ENCODE measurements at regions not wholly inside any gene's neighbourhood (a gene's known extent, or its start where the extent isn't known, plus 50 kb on each side); places are given as distances from the start of the nearest gene placed in this dataset.

- Histone ChIP-seq H3K4me3 (ENCODE audit: low read depth, low read length, poor library complexity, severe bottlenecking) (no peak overlapping the region), H3K79me2 (ENCODE audit: insufficient read depth, low read depth, low read length) (no peaks in the 10 kb centered on the region), H3K9me2 (ENCODE audit: insufficient read depth, low read length) (no peaks in the 10 kb centered on the region), H3K9me3 (ENCODE audit: low read length) (no peaks in the 10 kb centered on the region), H2AFZ (ENCODE audit: low read length) (no peak overlapping the region), H3K4me1 (ENCODE audit: insufficient read depth, low read length, poor library complexity, severe bottlenecking) (no peaks in the 10 kb centered on the region), H3K36me3 (ENCODE audit: insufficient read depth, low read length) (no peaks in the 10 kb centered on the region), H3K4me2 (ENCODE audit: low read length) (no peak overlapping the region), H4K20me1 (ENCODE audit: insufficient read depth, low read length) (no peaks in the 10 kb centered on the region), H3K27ac (ENCODE audit: low read depth, low read length, poor library complexity, severe bottlenecking) (no peak overlapping the region)
- BruUV-seq (replicated peaks): no TSS peak
- DNase-seq (ENCODE audit: low spot score): no peak
- CTCF ChIA-PET (ENCODE audit: unreplicated experiment): no interaction called here
- POLR2A ChIA-PET: no interaction called here
- TF ChIP-seq EZH2phosphoT487 (IDR thresholded peaks at IDR 0.05; ENCODE audit: borderline replicate concordance, low read depth, low read length): no peak
- TF ChIP-seq, protein P1, sequence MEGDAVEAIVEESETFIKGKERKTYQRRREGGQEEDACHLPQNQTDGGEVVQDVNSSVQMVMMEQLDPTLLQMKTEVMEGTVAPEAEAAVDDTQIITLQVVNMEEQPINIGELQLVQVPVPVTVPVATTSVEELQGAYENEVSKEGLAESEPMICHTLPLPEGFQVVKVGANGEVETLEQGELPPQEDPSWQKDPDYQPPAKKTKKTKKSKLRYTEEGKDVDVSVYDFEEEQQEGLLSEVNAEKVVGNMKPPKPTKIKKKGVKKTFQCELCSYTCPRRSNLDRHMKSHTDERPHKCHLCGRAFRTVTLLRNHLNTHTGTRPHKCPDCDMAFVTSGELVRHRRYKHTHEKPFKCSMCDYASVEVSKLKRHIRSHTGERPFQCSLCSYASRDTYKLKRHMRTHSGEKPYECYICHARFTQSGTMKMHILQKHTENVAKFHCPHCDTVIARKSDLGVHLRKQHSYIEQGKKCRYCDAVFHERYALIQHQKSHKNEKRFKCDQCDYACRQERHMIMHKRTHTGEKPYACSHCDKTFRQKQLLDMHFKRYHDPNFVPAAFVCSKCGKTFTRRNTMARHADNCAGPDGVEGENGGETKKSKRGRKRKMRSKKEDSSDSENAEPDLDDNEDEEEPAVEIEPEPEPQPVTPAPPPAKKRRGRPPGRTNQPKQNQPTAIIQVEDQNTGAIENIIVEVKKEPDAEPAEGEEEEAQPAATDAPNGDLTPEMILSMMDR (conservative IDR thresholded peaks at IDR 0.05; ENCODE audit: low read length): no peak
- intact Hi-C loops (cut with micrococcal nuclease; ENCODE audit: unreplicated experiment): no loop called here
Measured at GRCh38 chr9:13806714-13807113, 507.2 kb downstream of the NFIB start.

- POLR2A ChIA-PET: interaction anchor here (0.6 kb wide), 1 partner anchor 277 kb away, joined by 3 read pairs; no protein-coding TSS in a partner anchor
Measured at GRCh38 chr9:13805546-13805945, 508.4 kb downstream of the NFIB start.

GRCh38 chr9:13804532-13804931 is 509.4 kb downstream of the NFIB start:
- H3K27ac ChIP-seq (ENCODE audit: low read depth, low read length, poor library complexity, severe bottlenecking): no peak overlapping the region

More at GRCh38 chr9:13805546-13805945, 508.4 kb downstream of the NFIB start:
- no peaks in the 10 kb centered on the region for H3K36me3 ChIP-seq (ENCODE audit: insufficient read depth, low read length)
- no peak for DNase-seq (ENCODE audit: low spot score)
- no peak overlapping the region for H3K4me2 ChIP-seq (ENCODE audit: low read length)
- no peaks in the 10 kb centered on the region for H3K9me3 ChIP-seq (ENCODE audit: low read length)
- TF ChIP-seq, protein P1 (conservative IDR thresholded peaks at IDR 0.05; ENCODE audit: low read length): no peak
- no peak for TF ChIP-seq EZH2phosphoT487 (IDR thresholded peaks at IDR 0.05; ENCODE audit: borderline replicate concordance, low read depth, low read length)
- H3K4me1 ChIP-seq (ENCODE audit: insufficient read depth, low read length, poor library complexity, severe bottlenecking): no peaks in the 10 kb centered on the region
- intact Hi-C loops (cut with micrococcal nuclease; ENCODE audit: unreplicated experiment): no loop called here
- H3K79me2 ChIP-seq (ENCODE audit: insufficient read depth, low read depth, low read length): no peaks in the 10 kb centered on the region
- no peaks in the 10 kb centered on the region for H4K20me1 ChIP-seq (ENCODE audit: insufficient read depth, low read length)
- CTCF ChIA-PET (ENCODE audit: unreplicated experiment): no interaction called here
- H3K27ac ChIP-seq (ENCODE audit: low read depth, low read length, poor library complexity, severe bottlenecking): no peak overlapping the region
- no TSS peak for BruUV-seq (replicated peaks)
- no peaks in the 10 kb centered on the region for H3K9me2 ChIP-seq (ENCODE audit: insufficient read depth, low read length)
- H3K4me3 ChIP-seq (ENCODE audit: low read depth, low read length, poor library complexity, severe bottlenecking): no peak overlapping the region
- H2AFZ ChIP-seq (ENCODE audit: low read length): no peak overlapping the region

More at GRCh38 chr9:13804532-13804931, 509.4 kb downstream of the NFIB start:
- Histone ChIP-seq H3K4me1 (ENCODE audit: insufficient read depth, low read length, poor library complexity, severe bottlenecking) (no peaks in the 10 kb centered on the region), H4K20me1 (ENCODE audit: insufficient read depth, low read length) (no peaks in the 10 kb centered on the region), H3K36me3 (ENCODE audit: insufficient read depth, low read length) (no peaks in the 10 kb centered on the region), H3K79me2 (ENCODE audit: insufficient read depth, low read depth, low read length) (no peaks in the 10 kb centered on the region), H3K9me2 (ENCODE audit: insufficient read depth, low read length) (no peaks in the 10 kb centered on the region), H3K9me3 (ENCODE audit: low read length) (no peaks in the 10 kb centered on the region), H2AFZ (ENCODE audit: low read length) (no peak overlapping the region), H3K4me3 (ENCODE audit: low read depth, low read length, poor library complexity, severe bottlenecking) (no peak overlapping the region), H3K4me2 (ENCODE audit: low read length) (no peak overlapping the region)
- intact Hi-C loops (cut with micrococcal nuclease; ENCODE audit: unreplicated experiment): no loop called here
- ChIA-PET POLR2A (no interaction called here), CTCF (ENCODE audit: unreplicated experiment) (no interaction called here)
- DNase-seq (ENCODE audit: low spot score): no peak
- BruUV-seq (replicated peaks): no TSS peak
- TF ChIP-seq EZH2phosphoT487 (IDR thresholded peaks at IDR 0.05; ENCODE audit: borderline replicate concordance, low read depth, low read length): no peak
- TF ChIP-seq, protein P1 (conservative IDR thresholded peaks at IDR 0.05; ENCODE audit: low read length): no peak

Data from OCI-LY7 (cell line).